ENCODE measurements at regions not wholly inside any gene's neighbourhood (a gene's known extent, or its start where the extent isn't known, plus 50 kb on each side); places are given as distances from the start of the nearest gene placed in this dataset.

DNA sequence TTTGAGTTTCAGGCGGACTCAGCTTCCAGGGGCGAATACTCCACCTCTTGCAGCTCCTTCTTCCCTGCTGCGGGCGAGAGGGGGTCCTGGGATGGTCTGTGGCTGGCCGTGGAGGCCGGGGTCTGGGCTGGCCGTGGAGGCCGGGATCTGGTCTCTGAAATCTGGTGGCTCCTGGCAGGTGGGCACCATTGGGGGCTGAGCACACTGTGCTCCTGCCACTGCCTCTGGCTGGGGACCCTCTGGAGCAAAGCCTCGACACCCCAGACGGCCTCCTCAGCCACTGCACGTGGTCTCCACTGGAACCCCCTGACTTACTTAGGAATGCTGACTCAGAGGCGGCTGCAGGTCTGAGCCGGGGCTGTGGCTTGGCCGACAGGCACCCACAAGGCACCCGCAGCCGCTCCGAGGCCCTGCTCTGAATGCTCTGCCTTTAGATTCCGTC is 100.1 kb upstream of the ALKAL2 start:
- H3K9me3 ChIP-seq (ENCODE audit: control insufficient read depth, insufficient read depth, low read depth, low read length), result peaks cover 4% of the 10 kb centered on the region
- H3K4me2 ChIP-seq (ENCODE audit: extremely low read depth, insufficient read depth, low read length), result no peak overlapping the region
- no peak for TF ChIP-seq EZH2 (IDR thresholded peaks at IDR 0.05; ENCODE audit: low read length, missing control alignments)
- TF ChIP-seq, protein P1, sequence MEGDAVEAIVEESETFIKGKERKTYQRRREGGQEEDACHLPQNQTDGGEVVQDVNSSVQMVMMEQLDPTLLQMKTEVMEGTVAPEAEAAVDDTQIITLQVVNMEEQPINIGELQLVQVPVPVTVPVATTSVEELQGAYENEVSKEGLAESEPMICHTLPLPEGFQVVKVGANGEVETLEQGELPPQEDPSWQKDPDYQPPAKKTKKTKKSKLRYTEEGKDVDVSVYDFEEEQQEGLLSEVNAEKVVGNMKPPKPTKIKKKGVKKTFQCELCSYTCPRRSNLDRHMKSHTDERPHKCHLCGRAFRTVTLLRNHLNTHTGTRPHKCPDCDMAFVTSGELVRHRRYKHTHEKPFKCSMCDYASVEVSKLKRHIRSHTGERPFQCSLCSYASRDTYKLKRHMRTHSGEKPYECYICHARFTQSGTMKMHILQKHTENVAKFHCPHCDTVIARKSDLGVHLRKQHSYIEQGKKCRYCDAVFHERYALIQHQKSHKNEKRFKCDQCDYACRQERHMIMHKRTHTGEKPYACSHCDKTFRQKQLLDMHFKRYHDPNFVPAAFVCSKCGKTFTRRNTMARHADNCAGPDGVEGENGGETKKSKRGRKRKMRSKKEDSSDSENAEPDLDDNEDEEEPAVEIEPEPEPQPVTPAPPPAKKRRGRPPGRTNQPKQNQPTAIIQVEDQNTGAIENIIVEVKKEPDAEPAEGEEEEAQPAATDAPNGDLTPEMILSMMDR (conservative IDR thresholded peaks at IDR 0.05 in 1 of 2, IDR thresholded peaks at IDR 0.05 in 1 of 2; ENCODE audit: low read depth in 1 of 2, low read length in 2 of 2), result no peak
- no peak overlapping the region for H3K4me3 ChIP-seq (replicated peaks in 1 of 4; ENCODE audit: control extremely low read depth in 1 of 4, insufficient read depth in 1 of 4, low read depth in 3 of 4, low read length in 4 of 4)
- H3K4me1 ChIP-seq (ENCODE audit: control insufficient read depth, extremely low read depth, insufficient read depth, low read length), result no peaks in the 10 kb centered on the region
- no peak overlapping the region for H2AFZ ChIP-seq (ENCODE audit: low read length)
- no peak for DNase-seq (ENCODE audit: low read depth in 2 of 2)
- H3K79me2 ChIP-seq (ENCODE audit: control insufficient read depth, insufficient read depth, low read length), result no peaks in the 10 kb centered on the region
- no peak overlapping the region for H3K9ac ChIP-seq (ENCODE audit: insufficient read depth, low read length)
- no peaks in the 10 kb centered on the region for H4K20me1 ChIP-seq (ENCODE audit: control insufficient read depth, extremely low read depth, insufficient read depth, low read length)
- H3K27me3 ChIP-seq (ENCODE audit: control insufficient read depth, insufficient read depth, low read length), result no peaks in the 10 kb centered on the region
- no peaks in the 10 kb centered on the region for H3K36me3 ChIP-seq (ENCODE audit: control insufficient read depth, insufficient read depth, low read length)
- no peak overlapping the region for H3K27ac ChIP-seq (ENCODE audit: insufficient read depth, low read length)

DNA sequence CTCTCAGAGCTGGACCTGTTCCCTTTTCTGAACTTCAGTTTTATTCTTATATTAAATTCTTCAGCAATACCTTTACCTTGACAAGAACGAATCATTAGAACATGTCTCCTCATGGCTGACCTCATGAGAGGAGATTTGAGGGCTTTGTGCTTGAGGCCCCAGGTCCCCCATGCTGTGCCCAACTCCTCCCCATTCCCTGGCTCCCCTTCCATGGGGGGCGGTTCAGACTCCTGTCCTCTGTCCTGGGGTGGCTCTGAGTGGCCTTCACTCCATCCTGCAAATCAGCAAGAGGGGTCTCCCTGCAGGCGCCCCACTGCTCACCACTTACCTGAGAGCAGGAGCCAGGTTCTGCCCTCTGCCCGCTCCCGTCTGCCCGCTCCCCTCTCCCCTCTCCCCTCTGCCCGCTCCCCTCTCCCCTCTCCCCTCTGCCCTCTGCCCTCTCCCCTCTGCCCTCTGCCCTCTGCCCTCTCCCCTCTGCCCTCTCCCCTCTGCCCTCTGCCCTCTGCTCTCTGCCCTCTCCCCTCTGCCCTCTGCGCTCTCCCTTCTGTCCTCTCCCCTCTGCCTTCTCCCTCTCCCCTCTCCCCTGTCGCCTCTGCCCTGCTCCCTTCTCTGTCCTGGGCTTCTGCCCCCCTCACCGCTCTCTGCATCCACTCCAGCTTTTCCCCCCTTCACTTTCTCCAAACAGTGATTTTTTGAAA is 98.7 kb upstream of the ALKAL2 start:
- Histone ChIP-seq H3K27me3 (ENCODE audit: control insufficient read depth, insufficient read depth, low read length) (no peaks in the 10 kb centered on the region), H3K36me3 (ENCODE audit: control insufficient read depth, insufficient read depth, low read length) (no peaks in the 10 kb centered on the region), H3K79me2 (ENCODE audit: control insufficient read depth, insufficient read depth, low read length) (no peaks in the 10 kb centered on the region), H2AFZ (ENCODE audit: low read length) (no peak overlapping the region), H3K4me2 (ENCODE audit: extremely low read depth, insufficient read depth, low read length) (no peak overlapping the region), H3K4me3 (replicated peaks in 1 of 4; ENCODE audit: control extremely low read depth in 1 of 4, insufficient read depth in 1 of 4, low read depth in 3 of 4, low read length in 4 of 4) (no peak overlapping the region), H3K9me3 (ENCODE audit: control insufficient read depth, insufficient read depth, low read depth, low read length) (peaks cover 4% of the 10 kb centered on the region), H3K9ac (ENCODE audit: insufficient read depth, low read length) (no peak overlapping the region), H4K20me1 (ENCODE audit: control insufficient read depth, extremely low read depth, insufficient read depth, low read length) (no peaks in the 10 kb centered on the region), H3K4me1 (ENCODE audit: control insufficient read depth, extremely low read depth, insufficient read depth, low read length) (no peaks in the 10 kb centered on the region), H3K27ac (ENCODE audit: insufficient read depth, low read length) (no peak overlapping the region)
- no peak for DNase-seq (ENCODE audit: low read depth in 2 of 2)
- TF ChIP-seq, protein P1 (conservative IDR thresholded peaks at IDR 0.05 in 1 of 2, IDR thresholded peaks at IDR 0.05 in 1 of 2; ENCODE audit: low read depth in 1 of 2, low read length in 2 of 2), result no peak
- no peak for TF ChIP-seq EZH2 (IDR thresholded peaks at IDR 0.05; ENCODE audit: low read length, missing control alignments)

DNA sequence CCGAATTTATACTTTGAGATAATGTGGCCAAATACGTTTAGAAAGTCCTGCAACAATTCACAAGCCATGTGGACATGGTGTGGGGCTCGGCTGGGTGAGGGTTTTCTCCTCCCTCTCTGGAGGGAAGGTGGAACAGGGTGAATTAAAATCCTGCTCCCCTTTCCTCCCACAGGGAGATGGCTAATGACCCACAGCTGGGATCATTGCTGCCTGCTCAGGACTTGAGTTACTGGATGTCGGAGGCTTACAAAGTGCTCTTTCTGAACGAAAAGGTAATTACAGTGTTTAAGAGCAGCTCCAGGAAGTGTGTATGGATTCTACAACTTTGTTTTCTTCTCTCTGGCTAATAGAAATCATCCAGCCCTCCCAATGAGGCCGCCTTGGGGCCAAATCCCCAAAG is 97.9 kb upstream of the ALKAL2 start:
- H2AFZ ChIP-seq (ENCODE audit: low read length), result no peak overlapping the region
- no peak overlapping the region for H3K27ac ChIP-seq (ENCODE audit: insufficient read depth, low read length)
- H3K79me2 ChIP-seq (ENCODE audit: control insufficient read depth, insufficient read depth, low read length), result no peaks in the 10 kb centered on the region
- H3K9ac ChIP-seq (ENCODE audit: insufficient read depth, low read length), result no peak overlapping the region
- H3K4me2 ChIP-seq (ENCODE audit: extremely low read depth, insufficient read depth, low read length), result no peak overlapping the region
- no peak overlapping the region for H3K4me3 ChIP-seq (replicated peaks in 1 of 4; ENCODE audit: control extremely low read depth in 1 of 4, insufficient read depth in 1 of 4, low read depth in 3 of 4, low read length in 4 of 4)
- H3K9me3 ChIP-seq (ENCODE audit: control insufficient read depth, insufficient read depth, low read depth, low read length), result peaks cover 4% of the 10 kb centered on the region
- no peak for DNase-seq (ENCODE audit: low read depth in 2 of 2)
- no peaks in the 10 kb centered on the region for H3K4me1 ChIP-seq (ENCODE audit: control insufficient read depth, extremely low read depth, insufficient read depth, low read length)
- H4K20me1 ChIP-seq (ENCODE audit: control insufficient read depth, extremely low read depth, insufficient read depth, low read length), result no peaks in the 10 kb centered on the region
- H3K27me3 ChIP-seq (ENCODE audit: control insufficient read depth, insufficient read depth, low read length), result no peaks in the 10 kb centered on the region
- no peaks in the 10 kb centered on the region for H3K36me3 ChIP-seq (ENCODE audit: control insufficient read depth, insufficient read depth, low read length)
- TF ChIP-seq, protein P1 (conservative IDR thresholded peaks at IDR 0.05 in 1 of 2, IDR thresholded peaks at IDR 0.05 in 1 of 2; ENCODE audit: low read depth in 1 of 2, low read length in 2 of 2), result no peak
- TF ChIP-seq EZH2 (IDR thresholded peaks at IDR 0.05; ENCODE audit: low read length, missing control alignments), result no peak
